Skin of body (tissue), 1 donor: ENCODE measurements at regions not wholly inside any gene's neighbourhood (a gene's known extent, or its start where the extent isn't known, plus 50 kb on each side); places are given as distances from the start of the nearest gene placed in this dataset.

ENCODE experiments used
- DNase-seq: peaks from one replicate; lab custom pipeline; 2025; lab: John Stamatoyannopoulos, UW

GRCh38 chr3:24033818-24034217, 88.7 kb downstream of the NR1D2 start:
- no peak for DNase-seq

- DNase-seq, result no peak
Observed at GRCh38 chr3:24034464-24034863, 89.4 kb downstream of the NR1D2 start.

GRCh38 chr3:24037971-24038370, 92.9 kb downstream of the NR1D2 start:
- no peak for DNase-seq

GRCh38 chr3:24040311-24040710, 95.2 kb downstream of the NR1D2 start:
- no peak for DNase-seq

GRCh38 chr3:24042174-24043059, 97.3 kb downstream of the NR1D2 start:
- DNase-seq, result peak; percentile 61

- no peak for DNase-seq
Observed at GRCh38 chr3:24043168-24043567, 98.1 kb downstream of the NR1D2 start.

GRCh38 chr3:24043985-24044384, 98.9 kb downstream of the NR1D2 start:
- no peak for DNase-seq

GRCh38 chr3:24046214-24046613, 101.1 kb downstream of the NR1D2 start:
- DNase-seq, result no peak

GRCh38 chr3:24047513-24047912, 102.4 kb downstream of the NR1D2 start:
- DNase-seq, result no peak

- no peak for DNase-seq
Observed at GRCh38 chr3:24048843-24049242, 103.8 kb downstream of the NR1D2 start.

GRCh38 chr3:24052446-24052845, 107.4 kb downstream of the NR1D2 start:
- peak; percentile 4 for DNase-seq

- DNase-seq, result no peak
Observed at GRCh38 chr3:24058940-24059705, 114.0 kb downstream of the NR1D2 start.

GRCh38 chr3:24060055-24060454, 115.0 kb downstream of the NR1D2 start:
- no peak for DNase-seq

- DNase-seq, result no peak
Observed at GRCh38 chr3:24062916-24063315, 117.8 kb downstream of the NR1D2 start.
